Kasumi-1 (cell line): ENCODE measurements at regions not wholly inside any gene's neighbourhood (a gene's known extent, or its start where the extent isn't known, plus 50 kb on each side); places are given as distances from the start of the nearest gene placed in this dataset.
"Not testable (repeated sequence)": the region's sequence is repeated elsewhere in the genome, so short reads cannot be mapped to it uniquely, and the experiment has no call there.

ENCODE experiments used
- DNase-seq, 2 experiments: peaks; one replicate each; lab custom pipeline; 2025; lab: John Stamatoyannopoulos, UW

GRCh38 chr20:39773380-39774000 lies 811.3 kb downstream of the DHX35 start:
- no peak for DNase-seq

GRCh38 chr20:39767352-39767751 lies 805.2 kb downstream of the DHX35 start:
- DNase-seq: no peak

DNA sequence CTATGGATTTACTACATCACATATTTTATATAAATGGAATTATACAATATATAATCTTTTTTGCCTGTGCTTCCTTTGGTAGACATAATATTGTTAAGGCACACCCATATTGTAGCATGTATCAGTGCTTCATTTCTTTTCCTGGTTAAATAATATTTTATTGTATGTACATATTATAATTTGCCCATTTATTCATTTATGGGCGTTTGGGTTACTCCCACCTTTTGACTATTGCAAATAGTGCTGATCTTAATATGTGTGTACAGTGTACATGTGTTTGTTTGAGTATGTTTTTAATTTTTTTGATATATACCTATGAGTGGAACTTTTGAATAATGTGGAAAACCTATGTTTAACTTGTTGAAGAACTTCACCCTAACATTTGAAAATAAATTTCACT lies 804.2 kb downstream of the DHX35 start:
- DNase-seq: no peak

DNA sequence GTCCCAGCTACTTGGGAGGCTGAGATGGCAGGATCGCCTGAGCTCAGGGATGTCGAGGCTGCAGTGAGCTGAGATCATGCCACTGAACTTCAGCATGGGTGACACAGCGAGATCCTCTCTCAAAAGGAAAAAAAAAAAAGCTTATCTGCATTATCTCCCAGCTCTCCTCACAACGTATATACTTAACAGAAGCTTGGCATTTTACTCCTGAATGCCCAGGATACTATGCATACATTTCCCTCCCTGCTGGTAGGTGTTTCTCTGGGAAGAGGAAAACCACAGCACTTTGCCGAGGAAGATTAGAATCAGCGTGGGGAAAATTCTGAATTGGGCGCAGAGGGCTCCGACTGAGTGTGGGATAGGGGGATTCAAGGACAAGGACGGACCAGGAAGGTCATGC lies 800.6 kb downstream of the DHX35 start:
- DNase-seq: no peak

DNA sequence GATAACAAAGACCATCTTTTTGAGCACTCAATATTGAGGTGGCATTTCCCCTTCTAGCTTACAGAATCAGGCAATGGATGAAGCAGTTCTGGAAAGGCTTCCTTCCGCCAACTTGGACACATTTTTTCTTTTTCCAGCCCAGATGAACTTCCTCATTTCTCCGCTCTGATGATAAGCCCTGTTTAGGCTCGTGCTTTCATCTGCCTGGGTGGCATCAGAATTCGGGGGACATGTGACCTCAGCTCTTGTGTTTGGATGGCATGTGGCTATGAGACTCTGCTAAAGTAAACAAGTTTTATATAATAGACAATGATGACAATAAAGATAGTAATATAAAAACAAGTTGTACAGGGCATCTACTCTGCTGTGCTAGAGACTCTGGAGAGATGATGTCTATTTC lies 796.7 kb downstream of the DHX35 start:
- peak in 1 of 2 experiments; percentile 0 for DNase-seq

DNA sequence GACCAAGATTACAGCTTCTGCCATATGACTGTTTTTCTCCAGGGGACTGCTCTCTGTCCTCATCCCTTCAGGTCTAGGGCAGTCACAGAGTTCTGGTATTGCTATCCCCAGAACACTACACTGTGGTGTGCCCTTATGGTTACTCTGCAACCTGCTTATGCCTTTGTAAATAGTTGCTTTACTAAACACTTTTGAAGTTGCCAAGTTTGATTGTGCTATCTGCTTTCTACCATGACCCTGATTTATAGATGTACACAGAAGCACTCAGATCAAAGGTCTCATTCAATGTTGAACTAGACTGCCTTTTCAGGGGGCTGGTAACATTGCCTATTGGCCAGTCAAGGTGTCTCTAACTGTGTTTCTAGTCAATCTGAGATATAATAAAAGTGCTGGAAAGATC lies 794.7 kb downstream of the DHX35 start:
- DNase-seq: no peak

DNA sequence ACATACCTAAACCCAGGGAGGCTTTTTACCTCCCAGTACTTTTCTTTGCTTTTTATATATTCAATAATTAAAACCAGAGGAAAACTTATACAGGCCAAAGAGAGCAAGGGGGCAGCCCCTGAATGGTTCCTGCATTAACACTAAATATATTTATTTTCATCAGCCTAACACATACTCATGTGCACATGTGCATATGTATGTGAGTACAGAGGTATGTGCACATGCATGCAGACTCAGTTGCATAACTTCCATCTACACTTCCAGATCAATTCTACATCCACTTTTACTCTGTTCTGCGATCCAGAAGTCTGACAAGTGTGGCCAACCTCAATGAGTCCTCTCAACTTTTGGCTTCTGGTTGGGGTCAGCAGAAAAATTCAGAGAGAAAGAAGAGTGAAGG lies 794.2 kb downstream of the DHX35 start:
- DNase-seq: no peak

DNA sequence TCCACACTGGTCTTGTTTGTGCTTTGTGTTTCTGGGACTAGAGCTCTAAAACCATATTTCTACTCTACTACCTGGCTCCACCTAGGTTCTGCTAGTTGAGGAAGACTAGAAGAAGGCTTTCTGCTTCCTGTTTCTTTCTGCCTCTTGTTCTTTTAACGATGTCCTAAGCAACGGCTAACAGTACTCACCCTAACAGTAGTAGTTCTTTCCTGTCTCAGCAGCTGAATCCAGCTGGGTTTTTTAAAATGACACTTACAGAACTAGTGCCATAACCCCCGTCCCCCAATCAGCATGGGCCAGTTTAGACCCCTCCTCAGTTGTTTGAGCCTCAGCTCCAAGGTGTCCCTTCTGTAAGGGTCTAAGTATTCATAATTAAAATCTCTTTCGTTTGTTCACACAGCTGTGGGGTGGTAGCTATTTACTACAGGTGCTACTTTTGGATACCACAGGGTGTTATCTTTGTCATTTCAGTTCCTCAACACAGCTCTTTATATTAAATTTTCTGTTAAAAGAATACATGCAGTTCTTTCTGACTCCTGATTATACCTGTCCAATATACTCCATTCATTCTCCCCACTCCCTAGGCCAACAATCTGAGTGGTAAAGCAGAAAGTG lies 790.2 kb downstream of the DHX35 start:
- DNase-seq: no peak

- no peak for DNase-seq
Measured at GRCh38 chr20:39751557-39752137, 789.5 kb downstream of the DHX35 start.

- no peak for DNase-seq
Measured at GRCh38 chr20:39745380-39745779, 783.2 kb downstream of the DHX35 start.

DNA sequence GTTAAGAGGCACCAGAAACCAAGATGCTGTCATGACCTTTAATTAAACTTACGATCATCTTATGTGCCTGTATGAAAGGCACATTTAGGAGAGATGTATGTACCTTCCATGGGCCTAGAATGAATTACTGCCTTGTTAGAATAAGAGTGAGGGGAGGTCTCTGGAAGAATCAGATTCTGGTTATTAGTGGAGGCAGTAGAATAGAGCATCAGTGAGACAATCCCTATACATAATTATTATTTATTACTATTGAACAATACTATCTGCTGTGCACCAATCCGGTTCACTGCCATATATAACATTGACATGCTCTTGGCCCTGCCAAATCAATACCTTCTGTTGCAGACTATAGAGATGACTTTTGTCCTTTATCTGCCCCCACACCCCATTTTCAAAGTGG lies 776.5 kb downstream of the DHX35 start:
- DNase-seq: no peak

DNA sequence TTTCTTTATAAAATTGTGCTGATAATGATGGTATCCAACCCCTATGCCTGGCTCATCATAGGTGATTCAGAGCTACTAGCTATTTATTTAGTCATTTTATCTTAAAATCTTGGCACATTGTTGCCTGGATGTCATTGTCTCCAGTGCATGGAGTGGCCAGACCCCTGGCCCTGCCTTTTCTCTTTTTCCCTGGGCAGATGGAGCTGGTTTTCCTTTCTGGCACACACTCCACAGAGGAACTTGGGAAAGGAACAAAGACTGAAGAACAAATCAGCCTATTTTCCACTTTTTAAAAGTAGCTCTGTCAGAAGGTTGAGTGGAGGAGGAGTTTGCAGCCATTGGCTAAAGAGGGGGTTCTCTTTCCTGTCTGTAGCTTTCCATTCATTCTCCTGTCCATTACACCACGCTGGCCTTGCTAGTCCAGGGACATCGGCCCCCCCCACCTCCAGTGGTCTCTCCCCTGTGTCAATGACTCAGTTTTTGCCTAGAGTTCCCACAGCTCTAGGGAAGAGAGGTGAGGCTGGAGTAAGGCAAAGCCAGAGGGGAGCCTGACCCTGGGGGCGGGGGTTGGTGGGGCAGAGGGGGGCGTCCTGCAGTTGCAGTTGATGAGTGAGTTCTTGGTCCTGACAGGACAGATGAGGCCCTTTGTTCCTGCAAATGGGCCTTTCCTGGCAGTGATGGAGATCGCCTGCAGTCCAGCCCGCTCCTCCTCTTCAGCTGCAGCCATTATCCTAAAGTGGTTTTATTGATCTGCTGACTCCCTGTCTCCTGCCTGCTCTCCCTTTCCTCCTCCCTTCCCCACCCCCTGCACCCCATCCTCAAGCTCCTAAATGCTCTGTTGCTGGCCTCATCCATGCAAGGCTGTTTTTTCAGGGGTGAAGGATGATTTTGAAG lies 774.5 kb downstream of the DHX35 start:
- no peak for DNase-seq

- DNase-seq: not testable (repeated sequence)
Measured at GRCh38 chr20:39725513-39725912, 763.4 kb downstream of the DHX35 start.

GRCh38 chr20:39719293-39719692 lies 757.1 kb downstream of the DHX35 start:
- no peak for DNase-seq

DNA sequence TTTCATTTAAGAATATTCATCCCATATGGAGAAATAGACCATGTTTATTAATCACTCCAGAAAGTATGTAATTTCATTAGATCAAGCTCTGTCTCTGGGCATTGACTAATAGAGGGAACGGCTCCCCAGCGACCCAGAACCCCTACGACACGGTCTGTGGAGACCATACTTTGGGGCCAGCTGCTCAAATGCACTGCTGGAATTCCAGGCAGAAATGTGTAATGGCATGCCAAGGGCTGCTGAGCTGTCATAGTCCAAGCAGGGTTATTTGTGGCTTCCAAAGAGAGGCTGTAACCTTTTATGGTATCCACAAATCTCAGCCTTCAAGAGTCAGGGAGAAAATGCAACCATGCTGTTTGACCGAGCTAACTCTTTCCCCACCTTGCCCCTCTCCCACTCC lies 755.8 kb downstream of the DHX35 start:
- no peak for DNase-seq

- DNase-seq: no peak
Measured at GRCh38 chr20:39716796-39717341, 754.7 kb downstream of the DHX35 start.

- DNase-seq: no peak
Measured at GRCh38 chr20:39713076-39713840, 751.1 kb downstream of the DHX35 start.

- DNase-seq: no peak
Measured at GRCh38 chr20:39706184-39706663, 744.1 kb downstream of the DHX35 start.

DNA sequence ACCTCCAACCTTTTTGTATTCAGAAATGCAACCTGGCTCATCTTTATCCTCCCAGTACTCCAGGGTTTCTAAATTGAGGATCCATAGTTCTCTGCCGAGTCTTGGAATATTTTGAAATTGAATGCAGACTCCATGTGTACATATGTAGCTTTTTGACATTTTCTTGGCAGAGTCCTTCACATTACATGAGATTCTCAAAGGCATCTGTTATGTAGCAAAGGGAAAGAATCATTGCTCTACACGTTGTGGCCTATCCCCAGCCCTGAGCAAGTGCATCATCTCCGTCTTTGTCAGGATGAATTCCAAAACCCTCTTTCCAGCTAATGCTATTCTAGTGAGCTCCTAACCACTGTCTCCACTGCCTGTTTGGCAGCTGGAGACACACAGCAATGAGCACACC lies 742.9 kb downstream of the DHX35 start:
- DNase-seq: no peak

DNA sequence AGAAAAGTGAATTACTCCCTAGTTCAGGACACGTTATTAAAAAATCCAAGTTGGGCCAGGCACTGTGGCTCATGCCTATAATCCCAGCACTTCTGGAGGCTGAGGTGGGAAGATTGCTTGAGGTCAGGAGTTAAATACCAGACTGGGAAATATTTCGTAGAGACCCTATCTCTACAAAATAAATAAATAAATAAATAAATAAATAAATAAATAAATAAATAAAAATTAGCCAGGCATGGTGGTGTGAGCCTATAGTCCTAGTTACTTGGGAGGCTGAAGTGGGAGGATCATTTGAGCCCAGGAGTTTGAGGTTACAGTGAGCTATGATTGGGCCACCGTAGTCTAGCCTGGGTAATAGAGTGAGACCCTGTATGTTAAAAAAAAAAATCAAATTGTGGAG lies 741.2 kb downstream of the DHX35 start:
- not testable (repeated sequence) for DNase-seq

- DNase-seq: no peak
Measured at GRCh38 chr20:39702701-39703349, 740.7 kb downstream of the DHX35 start.
